Body of pancreas (tissue), 4 donors: ENCODE measurements at regions not wholly inside any gene's neighbourhood (a gene's known extent, or its start where the extent isn't known, plus 50 kb on each side); places are given as distances from the start of the nearest gene placed in this dataset.

Source experiments
- POLR2A ChIP-seq, 3 donors: fragments of 450-650 bp; IDR thresholded peaks; one replicate each; pipeline ENCODE4 v1.6.1; 2016; ENCODE audit warnings: antibody characterized with exemption in 3 of 3, mild to moderate bottlenecking in 2 of 3
- TF ChIP-seq, protein P1 (sequence below), 7 experiments: fragments of 450-650 bp in 4 of 7; fragments of 200-600 bp in 3 of 7; sonication (generic) in 3 of 7; IDR thresholded peaks; one replicate each; pipeline ENCODE4 v1.5.1; 2016 to 2019; ENCODE audit warnings: antibody characterized with exemption in 7 of 7

DNA sequence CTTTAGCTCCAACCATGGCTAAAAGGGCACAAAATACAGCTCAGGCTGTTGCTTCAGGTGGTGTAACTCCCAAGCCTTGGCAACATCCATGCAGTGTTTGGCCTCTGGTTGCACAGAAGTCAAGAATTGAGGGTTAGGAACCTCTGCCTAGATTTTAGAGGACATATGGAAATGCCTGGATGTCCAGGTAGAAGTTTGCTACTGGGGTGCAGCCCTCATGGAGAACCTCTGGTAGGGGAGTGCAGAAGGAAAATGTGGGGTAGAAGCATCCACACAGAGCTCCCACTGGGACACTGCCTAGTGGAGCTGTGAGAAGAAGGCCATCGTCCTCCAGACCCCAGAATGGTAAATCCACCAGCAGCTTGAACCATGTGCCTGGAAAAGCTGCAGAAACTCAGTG is 1453.8 kb upstream of the EYS start:
- TF ChIP-seq, protein P1, sequence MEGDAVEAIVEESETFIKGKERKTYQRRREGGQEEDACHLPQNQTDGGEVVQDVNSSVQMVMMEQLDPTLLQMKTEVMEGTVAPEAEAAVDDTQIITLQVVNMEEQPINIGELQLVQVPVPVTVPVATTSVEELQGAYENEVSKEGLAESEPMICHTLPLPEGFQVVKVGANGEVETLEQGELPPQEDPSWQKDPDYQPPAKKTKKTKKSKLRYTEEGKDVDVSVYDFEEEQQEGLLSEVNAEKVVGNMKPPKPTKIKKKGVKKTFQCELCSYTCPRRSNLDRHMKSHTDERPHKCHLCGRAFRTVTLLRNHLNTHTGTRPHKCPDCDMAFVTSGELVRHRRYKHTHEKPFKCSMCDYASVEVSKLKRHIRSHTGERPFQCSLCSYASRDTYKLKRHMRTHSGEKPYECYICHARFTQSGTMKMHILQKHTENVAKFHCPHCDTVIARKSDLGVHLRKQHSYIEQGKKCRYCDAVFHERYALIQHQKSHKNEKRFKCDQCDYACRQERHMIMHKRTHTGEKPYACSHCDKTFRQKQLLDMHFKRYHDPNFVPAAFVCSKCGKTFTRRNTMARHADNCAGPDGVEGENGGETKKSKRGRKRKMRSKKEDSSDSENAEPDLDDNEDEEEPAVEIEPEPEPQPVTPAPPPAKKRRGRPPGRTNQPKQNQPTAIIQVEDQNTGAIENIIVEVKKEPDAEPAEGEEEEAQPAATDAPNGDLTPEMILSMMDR (IDR thresholded peaks at IDR 0.05): no peak
- TF ChIP-seq POLR2A (IDR thresholded peaks at IDR 0.05): no peak
